GM12878 (cell line): ENCODE measurements at regions not wholly inside any gene's neighbourhood (a gene's known extent, or its start where the extent isn't known, plus 50 kb on each side); places are given as distances from the start of the nearest gene placed in this dataset.
A peak's percentile ranks its signal among the peaks of the same experiment; 100 is the strongest.

Experiments
- ATAC-seq: fragments of 200-7000 bp; cut with Tn5 transposase; 3 replicates; pipeline ENCODE4 v1.9.1; 2020; ENCODE audit warnings: mild to moderate bottlenecking, moderate library complexity
- BruUV-seq: library from RNA; stranded (reverse); fragments of 400-500 nt; replicated peaks from 2 replicates; lab custom pipeline; 2021; lab: Mats Ljungman, UMichigan
- CTCF ChIA-PET: fragments of 300-600 bp; sonication (Branson Sonifier 250); formaldehyde crosslinking; extraction: SDS; loops from one replicate; lab custom pipeline; 2021; ENCODE audit warnings: inconsistent platforms; lab: Yijun Ruan, JAX
- POLR2A ChIA-PET: fragments of 350-600 bp; formaldehyde crosslinking; extraction: SDS; loops from one replicate; lab custom pipeline; 2021; ENCODE audit warnings: inconsistent platforms; lab: Charles Lee
- RAD21 ChIA-PET: fragments of 300-600 bp; sonication (Branson Sonifier 250); formaldehyde crosslinking; loops from one replicate; lab custom pipeline; 2023; ENCODE audit warnings: antibody characterized with exemption; ENCODE audit not compliant: unreplicated experiment; lab: Charles Lee
- SMC1A ChIA-PET: fragments of 300-600 bp; sonication (Branson Sonifier 250); formaldehyde crosslinking; loops from one replicate; lab custom pipeline; 2023; ENCODE audit not compliant: unreplicated experiment, uncharacterized antibody; lab: Charles Lee
- DNase-seq: peaks from one replicate; pipeline ENCODE4 v3.0.0-alpha.2; 2011; ENCODE audit warnings: low read depth, low spot score
- FAIRE-seq: peaks from 3 replicates; lab custom pipeline; 2011; peaks lifted over from hg19 to GRCh38; lab: Jason Lieb, UNC
- H2AFZ ChIP-seq: 2 replicates; pipeline ENCODE4 v1.6.0; 2011; ENCODE audit warnings: low read depth, low read length, control low read depth; ENCODE audit not compliant: control insufficient read depth
- H3K27ac ChIP-seq: 2 replicates; pipeline ENCODE4 v1.5.1; 2011; ENCODE audit warnings: control low read depth; ENCODE audit not compliant: control insufficient read depth, insufficient read depth
- H3K27me3 ChIP-seq, 2 experiments: replicated peaks in 1 of 2; 2 replicates each; pipeline versions ENCODE4 v1.6.0 to v1.6.1; 2011; ENCODE audit warnings: low read length in 1 of 2; ENCODE audit not compliant: control insufficient read depth in 2 of 2, insufficient read depth in 2 of 2
- H3K36me3 ChIP-seq, 2 experiments: 2 replicates each; pipeline ENCODE4 v1.5.1; 2011; ENCODE audit warnings: low read length in 1 of 2; ENCODE audit not compliant: control insufficient read depth in 2 of 2, insufficient read depth in 2 of 2
- H3K4me1 ChIP-seq: 2 replicates; pipeline ENCODE4 v1.6.1; 2011; ENCODE audit warnings: mild to moderate bottlenecking, low read length, moderate library complexity, mixed read lengths; ENCODE audit not compliant: control insufficient read depth, insufficient read depth
- H3K4me2 ChIP-seq: 2 replicates; pipeline ENCODE4 v1.6.0; 2011; ENCODE audit warnings: control low read depth; ENCODE audit not compliant: control insufficient read depth, insufficient read depth
- H3K4me3 ChIP-seq: fragments of 200-600 bp; sonication (generic); 2 replicates; pipeline ENCODE4 v1.5.1; 2016
- H3K79me2 ChIP-seq: 2 replicates; pipeline ENCODE4 v1.6.0; 2011; ENCODE audit warnings: low read length; ENCODE audit not compliant: control insufficient read depth, insufficient read depth
- H3K9ac ChIP-seq: 2 replicates; pipeline ENCODE4 v1.8.0; 2011; ENCODE audit warnings: low read length, control low read depth, mixed read lengths; ENCODE audit not compliant: control insufficient read depth, insufficient read depth
- H3K9me3 ChIP-seq: replicated peaks from 3 replicates; pipeline ENCODE4 v1.5.1; 2011; ENCODE audit warnings: mild to moderate bottlenecking, low read length; ENCODE audit not compliant: control insufficient read depth, insufficient read depth
- H4K20me1 ChIP-seq: 2 replicates; pipeline ENCODE4 v1.6.0; 2011; ENCODE audit not compliant: control insufficient read depth, insufficient read depth
- ATF3 ChIP-seq: IDR thresholded peaks from 2 replicates; pipeline ENCODE4 v1.6.1; 2011; ENCODE audit warnings: low read depth, mild to moderate bottlenecking, low read length, moderate library complexity, borderline replicate concordance; ENCODE audit errors: extremely low read depth
- CHD4 ChIP-seq: fragments of 200-600 bp; sonication (generic); IDR thresholded peaks from 2 replicates; pipeline ENCODE4 v1.6.1; 2016; ENCODE audit warnings: mild to moderate bottlenecking
- MTA2 ChIP-seq: fragments of 450-650 bp; IDR thresholded peaks from 2 replicates; pipeline ENCODE4 v1.6.1; 2016; ENCODE audit warnings: low read depth, mild to moderate bottlenecking, moderate library complexity
- POLR2AphosphoS5 ChIP-seq: IDR thresholded peaks from 2 replicates; pipeline ENCODE4 v1.6.1; 2011; ENCODE audit warnings: mild to moderate bottlenecking, low read length, inconsistent platforms
- RELB ChIP-seq: fragments of 450-650 bp; IDR thresholded peaks from 2 replicates; pipeline ENCODE4 v1.6.1; 2017; ENCODE audit warnings: low read depth, mild to moderate bottlenecking, moderate library complexity
- SUZ12 ChIP-seq: fragments of 200-600 bp; sonication (generic); IDR thresholded peaks from one replicate; pipeline ENCODE4 v1.6.1; 2018; ENCODE audit warnings: antibody characterized with exemption, mild to moderate bottlenecking; ENCODE audit not compliant: unreplicated experiment
- YY1 ChIP-seq: IDR thresholded peaks from 2 replicates; pipeline ENCODE4 v1.6.1; 2011; ENCODE audit warnings: low read depth, mild to moderate bottlenecking, low read length
- WGBS: methylation state at CpG from one replicate; pipeline ENCODE4 v1.1.6; 2016; ENCODE audit warnings: low lambda C conversion rate; ENCODE audit not compliant: insufficient replicate concordance, insufficient coverage; ENCODE audit errors: missing lambda C conversion rate; 5-methylcytosine and 5-hydroxymethylcytosine counted together
- in situ Hi-C: fragments of 300-500 bp; cut with MboI; formaldehyde crosslinking; loops from 9 replicates; pipeline ENCODE4 v1.14.3; 2018; ENCODE audit warnings: mixed read lengths
- intact Hi-C: fragments of 100-400 bp; cut with micrococcal nuclease; formaldehyde crosslinking; loops from one replicate; pipeline ENCODE4 v1.14.2; 2022; ENCODE audit not compliant: unreplicated experiment

GRCh38 chr9:104247899-104248460 is 153.9 kb downstream of the SMC2 start (continued):
- no peak for TF ChIP-seq SUZ12

- ChIA-PET POLR2A (no interaction called here), SMC1A (interaction anchor here (1.5 kb wide), 1 partner anchor 25 kb away, joined by 3 read pairs; no protein-coding TSS in a partner anchor), RAD21 (no interaction called here), CTCF (interaction anchor here (0.7 kb wide), 1 partner anchor 239 kb away, joined by 4 read pairs; no protein-coding TSS in a partner anchor)
- 0% methylated on average over 3 of the region's 3 CpGs for whole genome bisulfite sequencing
- Histone ChIP-seq H3K36me3 (no peaks in the 10 kb centered on the region), H3K27me3 (no peaks in the 10 kb centered on the region), H3K79me2 (no peaks in the 10 kb centered on the region), H3K9me3 (no peaks in the 10 kb centered on the region; the same call in 1 of the 3 replicates), H3K27ac (no peak overlapping the region), H2AFZ (peak overlapping the region; percentile 39; the same call in 1 of the 2 replicates), H3K4me1 (no peaks in the 10 kb centered on the region), H3K9ac (no peak overlapping the region), H4K20me1 (no peaks in the 10 kb centered on the region), H3K4me3 (no peak overlapping the region), H3K4me2 (no peak overlapping the region)
- in situ Hi-C loops: no loop called here
- TF ChIP-seq MTA2: peak; percentile 12; the same call in 1 of the 2 replicates
- TF ChIP-seq POLR2AphosphoS5: no peak
- TF ChIP-seq YY1: no peak
- no peak for TF ChIP-seq RELB
- TF ChIP-seq ATF3: no peak
- TF ChIP-seq CHD4: no peak
- intact Hi-C loops: no loop called here
- FAIRE-seq (no peak), DNase-seq (no peak), ATAC-seq (peak; percentile 19; the same call in 1 of the 3 replicates)
- no TSS peak for BruUV-seq
Measured at GRCh38 chr9:104256031-104256695, 162.1 kb downstream of the SMC2 start.
